NCI-H1105 (cell line): ENCODE measurements at regions not wholly inside any gene's neighbourhood (a gene's known extent, or its start where the extent isn't known, plus 50 kb on each side); places are given as distances from the start of the nearest gene placed in this dataset.

ENCODE experiments used
- DNase-seq: peaks from one replicate; lab custom pipeline; 2025; lab: John Stamatoyannopoulos, UW

DNA sequence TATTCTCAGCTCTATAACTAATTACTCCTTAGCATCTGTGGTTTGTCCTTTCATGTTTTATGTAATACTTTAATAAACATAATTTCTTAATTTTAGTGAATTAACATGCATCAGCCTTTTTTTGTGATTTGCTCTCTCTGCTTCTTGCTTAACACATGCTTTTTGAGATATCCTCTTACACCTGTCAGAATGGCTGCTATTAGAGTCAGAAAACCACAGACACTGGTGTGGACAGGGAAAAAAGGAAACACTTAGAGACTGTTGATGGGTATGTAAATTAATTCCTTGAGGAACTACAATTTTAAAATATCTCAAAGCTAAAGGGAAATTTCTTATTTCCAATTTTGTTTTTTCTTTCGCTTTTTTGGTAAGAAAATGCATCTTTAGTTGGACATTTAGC, 549.0 kb downstream of the ZNF804A start:
- no peak for DNase-seq

GRCh38 chr2:185152186-185152585, 553.9 kb downstream of the ZNF804A start:
- no peak for DNase-seq

GRCh38 chr2:185161701-185162100, 563.4 kb downstream of the ZNF804A start:
- no peak for DNase-seq

DNA sequence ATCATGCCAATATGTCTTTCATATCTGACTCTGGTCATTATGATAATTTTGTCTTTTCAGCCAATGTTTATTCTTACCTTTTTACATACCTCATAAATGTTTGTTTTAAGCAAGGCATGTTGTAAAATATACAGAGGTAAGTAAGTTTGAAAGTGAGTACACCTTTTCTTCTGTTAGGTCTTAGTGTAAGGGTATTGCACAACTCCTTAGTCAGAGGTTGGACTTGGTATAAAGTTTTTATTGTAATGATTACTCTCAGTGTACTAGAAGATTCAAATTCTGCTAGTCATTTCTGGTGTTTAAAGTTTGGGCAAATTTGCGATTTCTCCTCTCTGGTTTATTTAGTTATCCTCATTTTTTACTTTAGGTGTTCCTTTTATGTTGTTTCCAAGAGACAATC, 564.3 kb upstream of the FSIP2 start:
- DNase-seq = no peak

- no peak for DNase-seq
These were observed 558.9 kb upstream of the FSIP2 start for GRCh38 chr2:185179743-185180142.

GRCh38 chr2:185181901-185182300, 556.7 kb upstream of the FSIP2 start:
- DNase-seq = no peak

- DNase-seq = no peak
These were observed 553.6 kb upstream of the FSIP2 start for GRCh38 chr2:185185044-185185443.

DNA sequence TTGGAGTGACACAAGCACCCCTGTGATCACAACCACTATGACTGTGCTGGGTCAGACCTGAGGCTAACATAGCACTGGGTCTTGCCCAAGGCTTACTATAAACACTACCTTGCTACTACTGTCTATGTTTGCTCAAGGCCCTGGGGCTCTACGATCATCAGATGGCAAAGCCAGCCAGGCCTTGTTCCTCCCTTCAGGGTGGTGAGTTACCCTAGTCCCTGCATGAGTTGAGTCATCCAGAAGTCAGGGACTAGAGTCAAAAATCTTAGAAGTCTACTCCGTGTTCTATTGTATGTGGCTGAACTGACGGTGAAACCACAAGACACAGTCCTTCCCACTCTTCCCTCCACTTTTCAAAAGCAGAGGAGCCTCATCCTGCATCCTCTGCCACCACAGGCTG, 551.2 kb upstream of the FSIP2 start:
- DNase-seq = no peak

GRCh38 chr2:185188656-185189055, 549.9 kb upstream of the FSIP2 start:
- DNase-seq = no peak

DNA sequence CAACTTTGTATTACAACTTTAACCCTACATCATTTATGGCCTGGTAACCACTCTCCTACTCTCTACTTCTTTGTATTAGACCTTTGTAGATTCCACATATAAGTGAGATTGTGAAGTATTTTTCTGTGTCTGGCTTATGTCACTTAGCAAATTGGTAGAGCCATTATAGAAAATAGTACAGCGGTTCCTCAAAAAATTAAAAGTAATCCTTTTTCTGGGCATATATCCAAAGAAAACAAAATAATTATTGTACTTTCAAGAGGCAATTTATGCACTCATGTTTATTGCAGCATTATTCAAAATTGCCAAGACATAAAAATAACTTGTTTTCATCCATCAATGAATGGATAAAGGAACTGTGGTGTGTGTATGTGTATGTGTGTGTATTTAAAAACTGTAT, 537.5 kb upstream of the FSIP2 start:
- DNase-seq = peak; percentile 71

GRCh38 chr2:185202381-185202780, 536.2 kb upstream of the FSIP2 start:
- DNase-seq = no peak

DNA sequence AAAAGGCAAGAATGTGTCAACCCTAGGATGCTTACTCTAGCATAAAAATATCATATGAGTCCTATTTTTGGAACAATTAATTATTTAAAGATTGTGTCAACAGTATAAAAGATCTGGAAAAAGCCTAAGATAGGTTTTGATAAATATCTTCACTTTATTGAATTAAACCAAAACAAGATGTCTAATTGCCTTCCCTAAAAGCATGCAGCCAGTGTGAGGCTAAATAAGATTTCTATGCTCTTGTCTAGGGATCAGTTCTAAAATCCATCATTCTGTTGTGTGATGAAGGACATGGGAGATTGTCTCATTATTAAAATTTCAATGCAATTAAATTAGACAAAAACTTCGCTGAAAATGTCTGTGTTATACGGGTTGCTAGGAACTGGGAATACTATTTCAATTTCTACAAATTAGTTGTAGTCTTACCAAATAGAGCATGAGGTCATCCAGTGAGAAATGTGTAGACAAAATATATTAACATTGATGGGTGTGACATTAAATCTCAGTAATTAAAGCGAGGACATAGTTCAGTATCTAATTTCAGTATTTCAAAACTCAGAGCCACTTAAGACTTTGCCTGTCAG, 535.6 kb upstream of the FSIP2 start:
- DNase-seq = no peak

DNA sequence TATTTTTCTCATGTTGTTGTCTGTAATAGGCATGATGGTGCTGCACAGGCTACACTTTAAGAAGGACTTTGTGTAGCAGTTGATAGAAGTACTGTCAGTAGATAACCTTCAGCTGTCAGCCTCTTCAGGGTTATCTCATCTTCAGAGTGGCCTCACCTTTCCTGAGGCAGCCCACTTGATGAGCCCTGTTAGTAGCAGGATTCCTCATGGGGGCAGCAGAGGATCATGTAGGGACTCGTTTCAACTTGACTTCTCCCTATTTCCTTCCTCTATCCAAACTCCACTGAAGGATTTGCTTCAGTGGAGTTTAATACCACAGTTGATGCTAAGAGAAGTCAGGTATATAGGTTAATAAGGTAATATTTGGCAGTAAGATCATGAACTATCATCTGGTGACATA, 530.3 kb upstream of the FSIP2 start:
- DNase-seq = peak; percentile 2

GRCh38 chr2:185215497-185215896, 523.1 kb upstream of the FSIP2 start:
- DNase-seq = no peak

DNA sequence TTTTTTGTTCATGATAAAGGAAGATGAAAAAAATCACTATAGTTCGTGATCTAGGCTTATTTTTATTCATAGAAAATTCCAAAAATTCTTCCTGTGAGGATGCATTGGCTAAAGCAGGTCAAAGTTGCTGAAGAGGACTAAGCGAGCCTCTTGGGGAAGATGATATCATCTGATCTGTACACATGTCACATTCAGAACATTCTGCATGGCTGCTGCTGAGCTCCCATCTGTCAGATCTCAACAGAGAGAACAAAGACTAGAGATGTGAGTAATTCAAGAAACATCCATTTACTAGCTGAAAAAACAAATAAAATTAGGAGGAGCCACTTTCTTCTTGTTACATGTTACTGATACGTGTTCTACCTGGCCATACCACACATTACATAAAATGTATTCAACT, 518.6 kb upstream of the FSIP2 start:
- DNase-seq = no peak

- DNase-seq = no peak
These were observed 516.3 kb upstream of the FSIP2 start for GRCh38 chr2:185222311-185222710.

DNA sequence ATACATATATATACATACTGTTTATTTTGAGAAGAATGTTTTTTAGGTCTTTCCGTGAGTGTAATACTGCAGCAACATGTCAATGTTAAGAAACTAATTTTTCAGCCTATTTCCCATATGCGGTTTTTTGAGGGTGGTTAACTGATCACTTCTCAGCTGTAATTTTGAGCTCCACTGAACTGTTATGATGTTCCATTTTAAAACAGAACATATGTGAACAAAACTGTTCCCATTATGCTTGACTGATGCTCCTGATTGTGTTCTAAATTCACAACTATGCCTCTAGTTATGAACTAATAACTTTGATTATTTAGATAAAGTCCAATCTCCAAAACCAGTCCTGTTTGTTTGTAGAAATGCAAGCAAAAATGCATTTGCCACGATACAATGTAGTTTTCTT, 511.2 kb upstream of the FSIP2 start:
- DNase-seq = no peak

DNA sequence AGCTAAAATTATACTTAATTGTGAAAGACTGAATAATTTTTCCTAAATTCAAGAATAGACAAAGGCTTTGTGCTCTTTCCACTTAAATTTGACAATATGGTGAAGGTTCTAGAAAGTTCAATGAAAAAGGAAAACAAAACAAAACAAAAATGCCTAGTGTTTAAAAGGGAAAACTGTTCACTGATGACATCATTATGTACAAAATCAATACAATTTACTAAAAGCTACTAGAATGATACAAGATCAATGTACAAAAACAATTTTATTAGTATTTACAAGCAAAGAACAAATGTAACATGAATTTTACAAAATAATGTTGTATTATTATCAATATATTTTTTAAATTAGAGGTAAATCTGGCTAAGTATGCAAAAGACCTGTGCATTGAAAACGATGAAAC, 499.1 kb upstream of the FSIP2 start:
- no peak for DNase-seq

GRCh38 chr2:185240796-185241195, 497.8 kb upstream of the FSIP2 start:
- DNase-seq = no peak

DNA sequence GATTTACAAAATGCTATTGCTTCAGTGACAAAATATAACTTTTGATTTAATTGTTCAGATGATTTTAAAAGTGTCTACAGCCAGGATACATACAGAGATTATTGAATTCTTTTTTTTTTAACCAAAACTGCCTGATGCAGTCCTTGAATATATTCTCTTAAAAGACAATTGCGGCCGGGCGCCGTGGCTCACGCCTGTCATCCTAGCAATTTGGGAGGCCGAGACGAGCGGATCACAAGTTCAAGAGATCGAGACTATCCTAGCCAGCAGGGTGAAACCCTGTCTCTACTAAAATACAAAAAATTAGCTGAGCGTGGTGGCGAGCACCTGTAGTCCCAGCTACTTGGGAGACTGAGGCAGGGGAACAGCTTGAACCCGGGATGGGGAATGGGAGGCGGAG, 497.0 kb upstream of the FSIP2 start:
- no peak for DNase-seq

- no peak for DNase-seq
These were observed 496.1 kb upstream of the FSIP2 start for GRCh38 chr2:185242462-185242861.

DNA sequence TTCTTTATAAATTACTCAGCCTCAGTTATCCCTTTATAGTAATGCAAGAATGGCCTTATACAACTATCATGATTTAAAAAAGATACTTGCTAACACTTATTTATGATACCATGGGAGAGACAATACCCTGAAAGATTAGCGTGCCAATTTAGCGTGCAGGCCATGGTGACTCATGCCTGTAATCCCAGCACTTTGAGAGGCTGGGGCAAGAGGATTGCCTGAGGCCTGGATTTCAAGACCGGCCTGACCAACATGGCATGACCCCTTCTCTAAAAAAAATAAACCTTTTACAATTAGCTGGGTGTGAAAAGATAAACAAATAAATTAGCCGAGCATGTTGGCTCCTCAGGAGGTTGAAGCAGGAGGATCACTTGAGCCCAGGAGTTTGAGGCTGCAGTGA, 493.4 kb upstream of the FSIP2 start:
- DNase-seq = no peak

DNA sequence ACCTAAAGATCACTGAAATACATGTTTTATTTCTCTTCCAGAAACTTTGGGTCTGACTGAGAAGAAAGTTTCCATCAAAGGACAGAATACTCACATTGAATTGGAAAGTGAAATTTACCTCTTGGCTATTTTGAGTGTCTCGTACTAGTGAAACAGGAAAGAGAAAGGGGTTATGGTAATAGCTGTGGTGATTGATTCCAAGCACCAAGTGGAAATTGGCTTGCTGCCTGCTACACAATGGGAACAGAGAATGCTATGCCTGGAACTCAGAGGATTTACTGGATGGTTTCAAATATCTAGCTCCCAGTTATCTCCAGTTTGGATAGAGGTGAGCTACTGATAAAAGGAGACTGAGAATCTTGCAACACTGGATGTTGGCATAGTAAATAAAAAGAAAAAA, 492.8 kb upstream of the FSIP2 start:
- DNase-seq = no peak

DNA sequence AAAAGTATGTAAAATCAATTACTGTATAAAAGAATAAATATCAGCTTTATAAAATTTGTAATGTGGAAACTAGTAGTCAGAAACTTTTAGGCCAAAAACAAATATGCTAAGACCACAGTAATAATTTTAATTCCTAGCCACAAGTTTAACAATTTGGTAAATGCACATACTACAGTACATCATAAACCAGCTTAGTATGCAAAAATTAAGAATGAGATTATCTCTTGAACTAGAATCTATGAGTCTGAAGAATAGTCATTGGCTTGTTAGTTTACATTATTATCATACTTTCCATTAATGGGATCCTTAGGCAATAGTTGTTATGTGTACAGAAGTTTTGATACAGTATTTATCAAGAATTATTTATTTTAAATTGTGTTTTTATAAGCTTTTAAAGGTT, 491.9 kb upstream of the FSIP2 start:
- DNase-seq = no peak

- DNase-seq = no peak
These were observed 483.0 kb upstream of the FSIP2 start for GRCh38 chr2:185255566-185255965.
